Fibroblast of pulmonary artery (primary cell): ENCODE measurements at regions not wholly inside any gene's neighbourhood (a gene's known extent, or its start where the extent isn't known, plus 50 kb on each side); places are given as distances from the start of the nearest gene placed in this dataset.
"Not testable (repeated sequence)": the region's sequence is repeated elsewhere in the genome, so short reads cannot be mapped to it uniquely, and the experiment has no call there.

Source experiments
- DNase-seq: peaks from one replicate; pipeline ENCODE4 v3.0.0-alpha.2; 2010; ENCODE audit warnings: low read depth
- H3K4me3 ChIP-seq: replicated peaks from 2 replicates; pipeline ENCODE4 v1.5.1; 2011; ENCODE audit warnings: low read depth, mild to moderate bottlenecking, control low read depth, low read length, moderate library complexity
- TF ChIP-seq, protein P1 (sequence below): IDR thresholded peaks from 2 replicates; pipeline ENCODE4 v1.5.1; 2011; ENCODE audit warnings: mild to moderate bottlenecking, control low read depth, low read length, inconsistent platforms; ENCODE audit errors: missing control alignments

GRCh38 chr2:132279930-132280615, 118.3 kb upstream of the ANKRD30BL start:
- DNase-seq, result no peak
- H3K4me3 ChIP-seq, result no peak overlapping the region
- TF ChIP-seq, protein P1, sequence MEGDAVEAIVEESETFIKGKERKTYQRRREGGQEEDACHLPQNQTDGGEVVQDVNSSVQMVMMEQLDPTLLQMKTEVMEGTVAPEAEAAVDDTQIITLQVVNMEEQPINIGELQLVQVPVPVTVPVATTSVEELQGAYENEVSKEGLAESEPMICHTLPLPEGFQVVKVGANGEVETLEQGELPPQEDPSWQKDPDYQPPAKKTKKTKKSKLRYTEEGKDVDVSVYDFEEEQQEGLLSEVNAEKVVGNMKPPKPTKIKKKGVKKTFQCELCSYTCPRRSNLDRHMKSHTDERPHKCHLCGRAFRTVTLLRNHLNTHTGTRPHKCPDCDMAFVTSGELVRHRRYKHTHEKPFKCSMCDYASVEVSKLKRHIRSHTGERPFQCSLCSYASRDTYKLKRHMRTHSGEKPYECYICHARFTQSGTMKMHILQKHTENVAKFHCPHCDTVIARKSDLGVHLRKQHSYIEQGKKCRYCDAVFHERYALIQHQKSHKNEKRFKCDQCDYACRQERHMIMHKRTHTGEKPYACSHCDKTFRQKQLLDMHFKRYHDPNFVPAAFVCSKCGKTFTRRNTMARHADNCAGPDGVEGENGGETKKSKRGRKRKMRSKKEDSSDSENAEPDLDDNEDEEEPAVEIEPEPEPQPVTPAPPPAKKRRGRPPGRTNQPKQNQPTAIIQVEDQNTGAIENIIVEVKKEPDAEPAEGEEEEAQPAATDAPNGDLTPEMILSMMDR, result no peak

DNA sequence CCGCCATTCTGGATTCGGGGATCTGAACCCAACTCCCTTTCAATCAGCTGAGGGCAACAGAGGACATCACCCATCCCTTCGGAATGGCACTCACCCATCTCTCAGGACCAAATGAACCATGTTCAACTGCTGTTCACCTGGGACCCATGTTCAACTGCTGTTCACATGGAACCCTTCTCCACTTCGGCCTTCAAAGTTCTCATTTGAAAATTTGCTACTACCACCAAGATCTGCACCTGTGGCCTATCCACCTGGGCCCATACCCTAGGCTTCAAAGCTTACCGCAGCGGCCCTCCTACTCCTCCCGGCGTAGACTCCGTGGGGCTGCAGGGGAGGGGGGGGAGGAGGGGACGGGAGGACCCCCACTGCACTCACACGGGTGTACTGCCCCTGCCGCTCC, 119.2 kb upstream of the ANKRD30BL start:
- TF ChIP-seq, protein P1, result no peak
- DNase-seq, result no peak
- H3K4me3 ChIP-seq, result no peak overlapping the region

DNA sequence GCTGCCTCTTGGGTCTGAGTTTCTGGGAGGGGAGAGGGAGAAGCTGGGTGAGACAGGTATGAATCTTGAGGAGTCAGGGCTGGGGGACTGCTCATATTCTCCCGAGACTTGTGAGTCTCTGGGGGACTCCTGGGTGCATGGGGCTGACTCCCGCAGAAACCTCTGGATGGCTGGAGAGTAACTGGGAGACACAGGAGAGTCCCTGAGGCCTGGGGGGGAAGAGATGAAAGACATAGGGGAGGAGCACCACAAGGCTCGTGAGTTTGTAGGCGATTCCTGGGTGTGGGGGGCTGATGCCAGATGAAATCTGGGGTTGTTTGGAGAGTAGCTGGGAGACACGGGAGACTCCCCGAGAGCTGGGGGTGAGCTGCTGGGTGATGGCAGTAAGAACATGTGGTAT, 120.4 kb upstream of the ANKRD30BL start:
- DNase-seq, H3K4me3 ChIP-seq: not testable (repeated sequence)

GRCh38 chr2:132282911-132283310, 121.2 kb upstream of the ANKRD30BL start:
- TF ChIP-seq, protein P1, result no peak
- no peak for DNase-seq
- no peak overlapping the region for H3K4me3 ChIP-seq

DNA sequence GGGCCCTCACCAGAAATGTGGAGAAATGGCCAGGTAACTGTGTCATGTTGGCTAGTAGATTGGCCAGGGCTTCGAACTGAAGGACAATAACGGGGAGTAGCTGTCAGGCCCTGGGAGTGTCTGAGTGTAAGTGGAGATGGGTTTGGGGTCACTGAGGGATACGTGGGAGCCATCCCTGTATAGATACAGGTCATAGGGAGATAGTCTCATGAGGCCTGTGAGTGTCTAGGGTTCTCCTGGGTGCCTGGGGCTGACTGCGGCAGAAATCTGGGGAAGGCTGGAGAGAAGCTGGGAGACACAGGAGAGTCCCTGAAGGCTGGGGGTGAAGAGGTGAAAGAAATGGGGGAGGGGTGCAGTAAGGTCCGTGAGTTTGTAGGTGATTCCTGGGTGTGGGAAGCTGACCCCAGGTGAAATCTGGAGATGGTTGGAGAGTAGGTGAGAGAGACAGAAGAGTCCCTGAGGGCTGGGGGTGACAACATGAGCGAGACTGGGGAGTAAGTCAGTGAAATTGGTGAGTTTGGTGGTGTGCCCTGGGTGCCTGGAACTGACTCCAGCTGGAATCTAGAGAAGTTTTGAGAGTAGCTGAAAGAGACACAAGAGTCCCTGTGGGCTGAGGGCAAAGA, 124.6 kb upstream of the ANKRD30BL start:
- DNase-seq, H3K4me3 ChIP-seq: not testable (repeated sequence)

- not testable (repeated sequence) for DNase-seq, H3K4me3 ChIP-seq
Measured at GRCh38 chr2:132287910-132288309, 126.2 kb upstream of the ANKRD30BL start.

DNA sequence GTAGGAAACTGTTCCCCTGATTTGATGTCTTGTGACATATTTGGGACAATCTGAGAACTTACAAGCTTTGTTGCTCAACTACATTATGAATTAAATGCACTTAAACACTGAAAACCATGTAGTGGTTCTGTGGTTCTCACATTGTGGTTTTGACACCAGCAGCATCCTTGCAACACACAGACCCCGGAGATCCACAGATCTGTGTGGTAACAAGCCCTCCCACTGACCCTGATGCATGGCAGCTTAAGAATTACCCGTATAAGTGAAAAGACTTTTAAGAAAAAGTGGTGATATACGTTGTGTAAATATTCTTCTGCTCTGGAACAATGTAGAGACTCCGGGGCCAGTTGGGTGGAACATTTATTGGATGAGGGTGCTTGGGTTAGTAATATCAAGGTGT, 127.4 kb upstream of the ANKRD30BL start:
- DNase-seq, H3K4me3 ChIP-seq: not testable (repeated sequence)

DNA sequence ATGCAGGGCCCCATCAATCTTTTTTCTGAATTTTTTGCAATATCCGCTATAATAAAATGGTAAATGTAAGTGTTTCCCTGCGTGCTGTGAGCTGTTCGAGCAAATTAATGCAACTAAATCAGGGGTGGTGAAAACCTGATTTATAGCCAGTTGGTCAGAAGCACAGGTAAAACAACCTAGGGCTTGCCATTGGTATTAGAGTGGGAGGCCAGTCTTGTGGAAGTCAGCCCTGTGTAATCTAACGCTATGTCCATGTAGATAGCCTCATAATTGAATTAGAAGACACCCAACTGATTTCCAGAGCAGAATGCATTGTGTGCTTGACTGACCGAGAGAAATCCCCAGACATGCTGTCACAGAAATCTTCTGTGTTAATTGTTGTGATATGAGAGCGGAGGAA, 126.8 kb upstream of the GPR39 start:
- not testable (repeated sequence) for H3K4me3 ChIP-seq, DNase-seq

GRCh38 chr2:132300592-132301378, 115.8 kb upstream of the GPR39 start:
- not testable (repeated sequence) for DNase-seq, H3K4me3 ChIP-seq

DNA sequence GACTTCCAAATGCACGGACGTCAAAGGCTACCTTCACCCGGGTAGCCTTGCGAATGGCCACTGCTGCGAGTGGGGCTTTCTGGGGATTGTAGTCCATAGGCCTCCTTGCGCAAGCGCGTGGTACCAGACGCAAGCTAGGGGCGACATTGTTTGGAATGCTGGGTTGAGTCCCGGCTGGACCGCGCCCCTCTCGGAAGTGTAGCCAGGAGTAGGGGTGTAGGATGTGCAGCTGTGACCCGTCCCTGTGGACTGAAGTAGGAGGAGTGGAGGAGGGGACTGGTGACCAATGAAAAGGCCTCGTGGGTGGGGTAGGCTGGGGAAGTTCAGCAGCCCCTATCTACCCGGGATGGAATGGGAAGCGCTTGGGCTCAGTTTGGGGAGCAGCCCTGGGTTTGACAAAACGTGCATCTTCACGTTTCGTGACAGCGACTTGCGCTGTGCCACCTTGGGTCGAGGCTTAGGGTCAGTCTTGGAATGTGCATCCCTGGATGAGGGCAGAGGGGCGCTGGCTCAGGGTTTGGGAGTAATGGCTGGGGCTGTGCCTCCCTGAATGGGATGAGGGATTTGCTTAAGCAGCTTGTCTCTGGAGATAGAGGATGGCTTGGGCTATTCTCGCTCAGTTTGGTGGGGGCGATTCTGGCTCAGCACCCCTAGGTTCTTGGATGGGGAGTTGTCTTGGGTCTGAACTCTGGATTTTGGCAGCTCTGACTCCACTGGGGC, 111.8 kb upstream of the GPR39 start:
- peak overlapping the region; percentile 33 for H3K4me3 ChIP-seq
- peak; percentile 66 for DNase-seq

- H3K4me3 ChIP-seq, DNase-seq: not testable (repeated sequence)
Measured at GRCh38 chr2:132307613-132308198, 108.9 kb upstream of the GPR39 start.

DNA sequence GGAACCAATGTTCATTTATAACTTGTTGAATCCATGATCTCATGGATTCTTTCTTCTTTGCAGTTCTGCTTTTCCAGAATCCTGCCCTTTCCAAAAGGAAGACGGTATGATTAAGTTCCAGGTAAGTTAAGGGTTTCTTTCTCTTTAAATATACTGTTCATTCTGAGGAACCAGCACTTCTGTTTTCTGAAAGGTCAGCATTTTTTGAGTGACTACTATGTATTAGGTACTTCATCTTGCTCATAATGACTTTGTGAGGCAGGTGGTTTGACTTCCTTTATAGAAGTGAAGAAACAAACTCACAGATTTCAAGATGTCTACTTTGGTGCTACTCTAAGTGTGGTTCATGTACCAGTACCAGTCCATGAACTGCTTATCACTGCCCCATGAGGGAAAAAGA, 107.4 kb upstream of the GPR39 start:
- not testable (repeated sequence) for DNase-seq, H3K4me3 ChIP-seq

GRCh38 chr2:132315546-132315945, 101.1 kb upstream of the GPR39 start:
- not testable (repeated sequence) for DNase-seq, H3K4me3 ChIP-seq

GRCh38 chr2:132317026-132317680, 99.5 kb upstream of the GPR39 start:
- H3K4me3 ChIP-seq, DNase-seq: not testable (repeated sequence)
